NCI-H510A treated with DMSO at 0.1 percent for 48 hours (cell line): ENCODE measurements at regions not wholly inside any gene's neighbourhood (a gene's known extent, or its start where the extent isn't known, plus 50 kb on each side); places are given as distances from the start of the nearest gene placed in this dataset.
"Not testable (repeated sequence)": the region's sequence is repeated elsewhere in the genome, so short reads cannot be mapped to it uniquely, and the experiment has no call there.

Source experiments
- DNase-seq: peaks from one replicate; lab custom pipeline; 2025; lab: John Stamatoyannopoulos, UW

DNA sequence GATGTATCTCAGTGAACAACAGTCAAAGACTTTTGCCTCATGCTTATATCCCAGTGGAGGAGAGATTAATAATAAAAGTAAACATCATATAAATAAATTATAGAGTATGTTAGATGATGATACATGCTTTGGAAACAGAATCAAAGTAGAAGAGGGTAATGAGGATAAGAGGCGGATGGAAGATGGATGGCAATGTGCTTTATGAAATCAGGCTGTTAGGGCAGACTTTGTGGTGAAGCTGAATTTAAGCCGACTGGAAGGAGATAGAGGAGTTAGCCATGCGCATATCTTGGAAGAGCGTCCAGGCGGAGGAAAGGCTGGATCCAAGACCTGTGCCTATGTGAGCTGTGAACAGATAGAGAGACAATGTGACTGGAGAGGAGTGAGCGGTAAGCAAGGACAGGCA is 74.9 kb upstream of the GUCY1A1 start:
- DNase-seq: no peak

- no peak for DNase-seq
Observed at GRCh38 chr4:155590796-155591585, 75.7 kb upstream of the GUCY1A1 start.

DNA sequence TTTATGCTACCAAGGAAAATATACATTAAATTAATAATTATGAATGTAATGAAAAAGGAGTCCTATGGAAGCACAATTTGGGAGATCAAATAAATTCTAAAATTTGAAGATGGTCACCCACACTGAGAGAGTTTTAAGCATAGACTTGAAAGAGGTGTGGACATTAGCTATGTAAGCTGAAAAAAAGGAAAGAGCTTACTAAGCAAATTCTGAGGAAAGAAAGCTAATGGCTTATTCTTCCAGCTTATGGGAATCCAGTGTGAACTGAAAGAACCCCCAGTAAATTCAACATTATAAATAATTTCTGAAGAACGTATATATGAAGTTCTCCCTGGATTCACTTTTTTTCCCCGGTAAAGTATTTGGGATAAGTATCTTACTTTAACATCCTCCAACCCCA is 78.2 kb upstream of the GUCY1A1 start:
- DNase-seq: no peak

DNA sequence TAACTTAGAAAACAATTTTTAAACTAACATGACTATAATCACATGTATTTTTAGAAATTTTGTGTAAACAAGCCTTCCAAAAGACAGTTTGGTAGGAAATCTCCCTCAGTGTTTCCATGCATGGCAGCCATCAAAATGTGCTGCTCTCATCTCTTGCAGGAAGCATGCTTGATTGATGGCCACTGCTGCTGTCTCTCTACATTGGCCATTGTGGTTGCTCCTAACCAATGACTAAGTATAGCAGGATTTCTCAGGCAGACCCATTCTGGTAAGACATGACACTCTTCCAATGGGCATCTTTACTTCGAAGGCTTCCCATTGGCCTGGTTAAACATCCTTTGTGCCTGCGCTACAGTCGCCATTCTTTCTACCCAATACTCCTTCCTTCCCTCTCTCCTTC is 78.9 kb upstream of the GUCY1A1 start:
- DNase-seq: no peak

DNA sequence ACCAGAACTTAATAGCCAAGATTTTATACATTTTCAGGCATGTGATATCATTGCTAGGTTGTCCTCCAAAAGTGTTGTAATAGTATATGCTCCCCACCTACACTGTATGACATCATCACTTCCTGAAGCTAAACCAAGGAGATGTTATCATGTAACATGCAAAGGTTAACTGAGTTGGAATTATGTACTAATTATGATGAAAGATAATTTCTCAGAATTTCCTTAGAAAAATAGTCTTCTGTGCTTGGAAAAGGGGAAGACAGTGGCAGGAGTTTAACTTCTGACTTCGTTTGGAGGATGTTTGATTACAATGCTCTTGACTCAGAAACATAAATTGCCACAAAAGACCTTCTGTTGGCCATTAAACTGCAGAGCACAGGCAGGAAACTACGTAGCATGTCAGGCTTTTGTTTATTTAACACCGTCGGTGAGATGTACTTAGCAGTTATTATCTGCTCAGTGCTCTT is 83.6 kb upstream of the GUCY1A1 start:
- peak; percentile 86 for DNase-seq

GRCh38 chr4:155582041-155582440 is 84.6 kb upstream of the GUCY1A1 start:
- DNase-seq: no peak

- DNase-seq: no peak
Observed at GRCh38 chr4:155578726-155579370, 87.8 kb upstream of the GUCY1A1 start.

DNA sequence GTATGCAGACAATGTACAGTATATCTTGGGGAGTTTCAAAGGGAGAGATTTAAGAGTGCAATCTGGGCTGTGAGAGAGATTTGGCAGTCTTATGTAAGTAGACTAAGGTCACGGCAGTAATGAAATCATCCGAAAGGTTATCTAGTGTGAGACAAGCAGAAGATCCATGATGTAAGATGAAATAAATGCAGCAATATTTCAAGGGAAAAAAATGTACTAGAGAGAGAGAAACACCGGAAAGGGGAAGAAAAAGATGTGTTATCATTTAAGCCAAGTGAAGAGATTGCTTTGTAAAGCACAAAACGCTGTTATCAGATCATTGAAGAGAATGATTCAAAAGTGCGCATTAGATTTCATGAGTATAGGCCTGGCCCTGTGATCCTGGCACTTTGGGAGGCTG is 88.4 kb upstream of the GUCY1A1 start:
- DNase-seq: no peak

DNA sequence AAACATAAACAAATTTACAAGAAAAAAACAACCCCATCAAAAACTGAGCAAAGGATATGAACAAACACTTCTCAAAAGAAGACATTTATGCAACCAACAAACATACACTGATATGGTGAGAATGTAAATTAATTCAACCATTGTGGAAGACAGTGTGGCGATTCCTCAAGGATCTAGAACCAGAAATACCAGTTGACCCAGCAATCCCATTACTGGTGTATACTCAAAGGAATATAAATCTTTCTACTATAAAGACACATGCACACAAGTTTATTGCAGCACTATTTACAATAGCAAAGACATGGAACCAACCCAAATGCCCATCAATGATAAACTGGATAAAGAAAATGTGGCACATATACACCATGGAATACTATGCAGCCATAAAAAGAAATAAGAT is 92.3 kb upstream of the GUCY1A1 start:
- not testable (repeated sequence) for DNase-seq

DNA sequence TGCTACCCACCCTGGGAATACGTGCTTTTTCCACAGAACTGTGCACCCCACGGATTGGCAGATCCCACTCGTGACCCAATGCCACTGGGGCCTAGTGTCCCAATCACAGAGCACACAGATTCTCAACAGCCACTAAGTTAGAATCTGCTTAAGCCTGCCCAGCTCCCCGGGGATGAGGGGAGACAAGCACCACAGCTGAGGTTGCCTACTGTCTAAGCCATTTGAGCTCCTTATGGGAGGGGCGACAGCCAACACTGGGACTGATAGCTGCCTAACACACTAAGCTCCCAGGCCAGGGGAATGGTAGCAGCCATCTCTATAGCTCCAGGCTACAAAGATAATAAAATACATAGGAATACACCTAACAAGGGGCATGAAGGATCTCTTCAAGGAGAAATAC is 93.5 kb upstream of the GUCY1A1 start:
- DNase-seq: no peak

DNA sequence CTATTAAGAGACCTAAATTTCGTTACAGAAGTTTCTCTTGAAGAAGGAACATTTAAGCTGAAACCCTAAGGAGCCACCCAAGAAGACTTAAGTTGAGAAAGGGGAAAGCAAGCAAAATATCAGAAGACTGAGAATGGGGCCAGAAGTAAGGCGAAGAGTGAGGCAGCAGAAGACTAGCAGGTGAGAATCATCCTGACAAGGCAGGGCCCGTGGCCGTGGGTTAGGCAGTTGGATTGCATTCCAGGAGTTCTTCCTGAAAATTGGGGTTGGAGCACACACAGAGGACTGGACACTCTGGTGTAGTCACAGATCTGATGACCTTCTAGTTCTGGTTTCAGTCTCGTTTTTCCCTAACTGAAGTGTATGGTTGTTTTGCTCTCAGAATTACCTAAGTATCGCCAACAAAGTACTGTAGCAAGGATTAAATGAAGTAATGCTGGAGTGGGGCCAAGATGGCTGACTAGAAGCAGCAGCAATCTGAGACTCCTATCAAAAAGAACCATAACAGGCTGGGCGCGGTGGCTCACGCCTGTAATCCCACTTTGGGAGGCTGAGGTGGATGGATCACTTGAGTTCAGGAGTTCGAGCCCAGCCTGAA is 94.4 kb upstream of the GUCY1A1 start:
- no peak for DNase-seq

DNA sequence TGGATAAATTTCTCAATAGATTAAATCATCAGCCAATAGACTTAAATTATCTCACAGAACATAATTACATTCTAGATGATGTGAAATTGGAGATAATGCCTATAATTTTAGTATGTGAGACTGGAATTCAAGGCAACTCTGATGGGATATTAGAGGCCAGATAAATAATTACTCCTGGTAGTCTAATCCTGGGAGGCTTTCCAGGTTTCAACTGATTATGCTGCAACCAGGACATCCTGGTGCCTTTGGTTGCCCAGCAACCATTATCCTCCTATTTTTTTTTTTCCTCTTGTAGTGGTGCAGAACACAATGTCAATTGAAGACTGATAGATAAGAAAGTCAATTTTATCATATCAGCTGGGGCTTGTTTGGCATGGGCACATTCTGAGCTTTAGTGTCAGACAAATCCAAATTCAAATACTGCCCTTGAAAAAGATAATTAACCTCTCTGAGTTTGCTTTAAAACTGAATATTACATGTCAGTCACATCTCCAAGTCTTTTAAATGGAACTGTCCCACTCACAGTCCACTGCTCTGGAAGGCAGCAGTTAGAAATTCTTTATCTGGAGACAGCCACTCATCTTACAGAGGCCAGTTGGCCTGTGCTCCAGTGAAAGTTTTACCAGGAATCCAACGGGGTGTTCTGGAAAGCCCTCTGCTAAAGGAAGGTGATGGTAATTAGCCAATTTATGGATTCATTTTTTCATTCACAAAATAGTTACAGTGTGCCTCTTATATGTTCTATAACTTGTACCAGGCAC is 95.3 kb upstream of the GUCY1A1 start:
- DNase-seq: no peak

- no peak for DNase-seq
Observed at GRCh38 chr4:155570661-155571060, 96.0 kb upstream of the GUCY1A1 start.

DNA sequence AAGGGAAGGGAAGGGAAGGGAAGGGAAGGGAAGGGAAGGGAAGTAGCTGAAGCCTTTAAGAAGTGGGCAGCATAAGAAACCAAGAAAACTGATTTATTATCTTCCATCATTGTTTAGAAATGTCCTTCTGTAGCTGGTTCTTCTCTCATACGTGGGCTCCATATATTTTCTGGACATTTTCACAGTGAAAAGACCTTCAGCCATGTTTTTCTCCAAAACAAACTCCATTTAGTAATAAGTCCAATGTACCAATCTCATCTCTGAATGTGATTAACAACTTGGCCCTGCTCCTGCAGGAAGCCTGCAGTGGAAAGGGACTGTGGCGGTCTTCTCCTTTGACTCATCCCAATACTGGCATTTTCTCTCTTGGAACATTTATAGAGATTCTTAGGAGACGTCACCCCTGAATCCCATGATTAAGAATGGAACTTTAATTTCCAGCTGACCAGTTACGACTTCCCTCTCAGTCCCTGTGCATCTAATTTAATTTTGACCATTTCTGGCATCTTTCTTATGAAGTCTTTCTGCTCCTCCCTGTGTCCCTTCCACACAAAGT is 96.6 kb upstream of the GUCY1A1 start:
- no peak for DNase-seq

GRCh38 chr4:155569471-155569870 is 97.2 kb upstream of the GUCY1A1 start:
- no peak for DNase-seq

GRCh38 chr4:155568641-155569220 is 97.9 kb upstream of the GUCY1A1 start:
- no peak for DNase-seq

GRCh38 chr4:155566354-155566753 is 100.3 kb upstream of the GUCY1A1 start:
- DNase-seq: no peak

DNA sequence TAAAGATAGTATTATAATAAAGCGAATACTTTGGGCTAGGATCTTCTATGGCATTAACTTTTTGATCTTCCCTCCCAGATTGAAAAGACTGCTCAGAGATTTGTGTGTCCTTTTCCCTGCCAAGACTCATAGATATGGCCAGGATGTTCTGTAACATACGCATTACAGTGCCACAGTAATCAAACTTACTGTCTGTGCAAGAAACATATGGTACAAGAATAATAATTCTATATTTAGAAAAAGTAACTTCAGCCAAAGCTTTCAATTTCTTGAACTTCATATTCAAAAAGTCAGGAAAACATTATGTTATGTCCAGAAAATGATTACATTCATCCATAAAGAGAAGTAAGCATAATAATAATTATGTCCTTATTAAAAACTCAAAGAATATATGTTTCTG is 100.9 kb upstream of the GUCY1A1 start:
- DNase-seq: no peak

DNA sequence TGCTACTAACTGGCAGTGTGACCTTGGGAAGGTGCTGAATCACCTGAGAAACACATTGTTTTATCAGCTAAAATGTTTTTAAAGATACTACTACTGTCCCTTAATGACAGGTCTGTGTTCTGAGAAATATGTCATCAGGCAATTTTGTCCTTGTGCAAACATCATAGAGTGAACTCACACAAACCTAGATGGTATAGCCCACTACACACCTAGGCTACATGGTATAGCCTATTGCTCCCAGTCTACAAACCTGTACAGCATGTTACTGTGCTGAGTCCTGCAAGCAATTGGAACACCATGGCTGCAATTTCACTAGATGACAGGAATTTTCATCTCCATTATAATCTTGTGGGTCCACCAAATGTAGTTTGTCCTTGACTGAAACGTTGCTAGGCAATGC is 101.3 kb upstream of the GUCY1A1 start:
- DNase-seq: no peak

- DNase-seq: no peak
Observed at GRCh38 chr4:155564880-155565279, 101.8 kb upstream of the GUCY1A1 start.

- DNase-seq: no peak
Observed at GRCh38 chr4:155564086-155564485, 102.6 kb upstream of the GUCY1A1 start.

DNA sequence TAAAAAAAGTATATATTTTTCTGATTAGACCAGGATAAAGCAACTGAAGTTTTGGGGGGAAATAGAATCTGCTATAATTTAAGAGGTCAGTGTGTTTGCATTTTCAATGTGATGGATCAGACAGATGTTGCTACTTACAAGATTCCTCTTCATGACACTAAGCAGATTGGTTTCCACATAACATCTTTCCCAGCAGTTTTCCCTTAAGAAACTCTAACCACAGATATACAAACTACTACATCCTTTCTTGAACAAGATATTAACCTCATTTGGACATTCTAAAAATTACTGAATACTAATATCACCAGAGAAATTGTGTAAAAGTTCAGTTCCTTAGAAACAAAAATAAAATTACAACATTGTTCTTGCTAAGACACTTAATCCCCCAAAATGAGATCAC is 106.7 kb upstream of the GUCY1A1 start:
- DNase-seq: no peak
